DMS114 treated with DMSO at 0.1 percent for 48 hours (cell line): ENCODE measurements at regions not wholly inside any gene's neighbourhood (a gene's known extent, or its start where the extent isn't known, plus 50 kb on each side); places are given as distances from the start of the nearest gene placed in this dataset.

Source experiments
- DNase-seq: peaks from one replicate; lab custom pipeline; 2025; ENCODE audit not compliant: unreplicated experiment; lab: John Stamatoyannopoulos, UW

GRCh38 chr22:47384977-47385376 is 622.5 kb downstream of the TBC1D22A start:
- no peak for DNase-seq

GRCh38 chr22:47382164-47382890 is 619.9 kb downstream of the TBC1D22A start:
- no peak for DNase-seq

- DNase-seq = no peak
Observed at GRCh38 chr22:47381240-47381639, 618.8 kb downstream of the TBC1D22A start.

- no peak for DNase-seq
Observed at GRCh38 chr22:47380692-47381091, 618.2 kb downstream of the TBC1D22A start.

- peak; percentile 55 for DNase-seq
Observed at GRCh38 chr22:47379037-47379436, 616.6 kb downstream of the TBC1D22A start.

- DNase-seq = no peak
Observed at GRCh38 chr22:47377926-47378560, 615.6 kb downstream of the TBC1D22A start.

GRCh38 chr22:47376901-47377505 is 614.6 kb downstream of the TBC1D22A start:
- DNase-seq = no peak

GRCh38 chr22:47376322-47376700 is 613.9 kb downstream of the TBC1D22A start:
- DNase-seq = no peak

- DNase-seq = no peak
Observed at GRCh38 chr22:47375621-47376321, 613.3 kb downstream of the TBC1D22A start.

GRCh38 chr22:47374901-47375575 is 612.6 kb downstream of the TBC1D22A start:
- no peak for DNase-seq

- no peak for DNase-seq
Observed at GRCh38 chr22:47374273-47374771, 611.9 kb downstream of the TBC1D22A start.

- no peak for DNase-seq
Observed at GRCh38 chr22:47373648-47374272, 611.3 kb downstream of the TBC1D22A start.

GRCh38 chr22:47372596-47373385 is 610.3 kb downstream of the TBC1D22A start:
- no peak for DNase-seq

- no peak for DNase-seq
Observed at GRCh38 chr22:47372111-47372581, 609.7 kb downstream of the TBC1D22A start.

GRCh38 chr22:47371263-47372090 is 609.0 kb downstream of the TBC1D22A start:
- no peak for DNase-seq

GRCh38 chr22:47370448-47371262 is 608.2 kb downstream of the TBC1D22A start:
- no peak for DNase-seq

GRCh38 chr22:47369431-47370015 is 607.1 kb downstream of the TBC1D22A start:
- no peak for DNase-seq
